ENCODE measurements at regions not wholly inside any gene's neighbourhood (a gene's known extent, or its start where the extent isn't known, plus 50 kb on each side); places are given as distances from the start of the nearest gene placed in this dataset.

- Histone ChIP-seq H3K9me3 (ENCODE audit: control insufficient read depth, insufficient read depth, low read length) (no peaks in the 10 kb centered on the region), H3K27me3 (ENCODE audit: control insufficient read depth, insufficient read depth, low read length) (no peaks in the 10 kb centered on the region), H3K9ac (ENCODE audit: low read depth, low read length) (no peak overlapping the region), H3K4me3 (ENCODE audit: low read depth, low read length) (no peak overlapping the region), H3K36me3 (ENCODE audit: control insufficient read depth, insufficient read depth, low read length) (no peaks in the 10 kb centered on the region), H3K4me1 (ENCODE audit: control insufficient read depth, insufficient read depth, low read length) (no peaks in the 10 kb centered on the region)
Measured at GRCh38 chr10:79002336-79002735, 66.4 kb upstream of the ZMIZ1 start.

DNA sequence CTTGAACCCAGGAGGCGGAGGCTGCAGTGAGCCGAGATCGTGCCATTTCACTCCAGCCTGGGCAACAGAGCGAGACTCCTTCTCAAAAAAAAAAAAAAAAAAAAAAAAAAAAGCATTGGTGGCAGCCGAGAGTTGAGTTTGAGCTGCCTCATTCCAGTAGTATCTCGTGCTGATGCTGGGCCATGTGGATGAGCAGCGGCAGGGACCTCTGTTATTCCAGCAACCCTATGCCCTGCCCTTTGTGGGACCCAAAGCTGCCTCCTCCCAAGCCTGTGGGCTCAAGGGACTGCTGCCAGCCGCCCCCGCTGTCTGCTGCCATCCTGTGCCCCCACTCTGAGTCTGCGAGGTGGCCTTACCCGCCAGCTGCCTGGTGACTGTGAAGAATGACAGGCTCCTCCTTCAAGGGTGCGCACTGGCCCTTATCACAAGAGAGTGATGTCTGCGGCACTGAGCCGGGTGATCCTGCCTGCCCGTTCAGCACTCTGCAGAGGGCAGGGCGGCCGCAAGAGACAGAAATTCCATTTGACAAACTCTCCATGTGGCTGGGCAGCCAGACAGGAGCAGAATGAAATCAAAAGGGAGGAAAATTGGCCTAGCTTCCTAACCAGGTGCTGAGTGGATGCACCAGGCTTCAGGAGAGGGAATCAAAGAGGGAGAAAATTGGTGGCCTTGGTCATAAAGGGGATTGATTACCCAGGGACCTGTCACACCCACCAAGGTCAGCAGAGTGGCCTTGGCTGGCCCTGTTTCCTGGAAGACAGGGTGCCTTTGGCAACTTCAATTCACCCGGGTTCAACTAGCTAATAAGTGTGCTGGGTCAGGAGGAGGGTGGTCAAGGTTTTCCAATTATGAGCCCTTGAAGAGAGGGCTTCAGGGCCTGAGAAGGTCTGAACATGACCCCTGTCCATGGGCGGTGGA lies 65.3 kb upstream of the ZMIZ1 start:
- Histone ChIP-seq H3K9me3 (ENCODE audit: control insufficient read depth, insufficient read depth, low read length) (no peaks in the 10 kb centered on the region), H3K36me3 (ENCODE audit: control insufficient read depth, insufficient read depth, low read length) (no peaks in the 10 kb centered on the region), H3K4me1 (ENCODE audit: control insufficient read depth, insufficient read depth, low read length) (no peaks in the 10 kb centered on the region), H3K4me3 (ENCODE audit: low read depth, low read length) (no peak overlapping the region), H3K9ac (ENCODE audit: low read depth, low read length) (no peak overlapping the region), H3K27me3 (ENCODE audit: control insufficient read depth, insufficient read depth, low read length) (no peaks in the 10 kb centered on the region)

GRCh38 chr10:79004311-79004710 lies 64.5 kb upstream of the ZMIZ1 start:
- Histone ChIP-seq H3K27me3 (ENCODE audit: control insufficient read depth, insufficient read depth, low read length) (no peaks in the 10 kb centered on the region), H3K9me3 (ENCODE audit: control insufficient read depth, insufficient read depth, low read length) (no peaks in the 10 kb centered on the region)

DNA sequence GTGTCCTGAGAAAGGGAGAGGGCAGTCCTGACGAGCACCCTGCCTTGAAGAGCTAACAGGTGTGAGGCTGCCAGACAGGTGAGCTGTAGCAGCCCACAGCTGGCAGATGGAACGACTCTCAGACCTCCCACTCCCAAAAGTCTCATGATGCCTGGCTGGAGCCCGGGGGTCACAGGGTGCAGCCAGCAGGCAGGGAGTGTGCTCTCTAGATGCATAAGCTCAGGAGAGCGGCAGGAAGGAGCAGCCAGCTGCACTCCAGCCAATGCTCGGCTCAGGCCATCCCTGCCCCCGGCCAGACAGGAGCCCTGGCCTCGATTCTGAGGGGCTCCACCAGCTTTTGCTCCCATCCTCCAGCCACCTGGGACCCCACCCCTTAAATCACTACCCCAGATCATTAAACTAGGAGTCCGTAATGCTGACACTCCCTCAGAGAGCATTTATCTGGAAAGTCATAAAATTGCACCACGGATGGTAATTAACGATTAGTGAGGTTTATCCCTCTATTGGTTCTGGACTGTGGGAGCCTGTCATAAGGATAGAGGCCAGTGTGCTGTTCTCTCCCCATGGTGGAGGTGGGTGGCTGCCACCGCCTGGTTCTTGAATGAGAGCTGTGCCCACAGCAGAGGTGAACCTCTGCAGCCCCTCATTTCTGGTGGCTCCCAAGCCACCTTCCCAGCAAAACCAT lies 63.5 kb upstream of the ZMIZ1 start:
- Histone ChIP-seq H3K9ac (ENCODE audit: low read depth, low read length) (no peak overlapping the region), H3K4me3 (ENCODE audit: low read depth, low read length) (no peak overlapping the region), H3K4me1 (ENCODE audit: control insufficient read depth, insufficient read depth, low read length) (no peaks in the 10 kb centered on the region), H3K36me3 (ENCODE audit: control insufficient read depth, insufficient read depth, low read length) (no peaks in the 10 kb centered on the region), H3K27me3 (ENCODE audit: control insufficient read depth, insufficient read depth, low read length) (no peaks in the 10 kb centered on the region), H3K9me3 (ENCODE audit: control insufficient read depth, insufficient read depth, low read length) (no peaks in the 10 kb centered on the region)

More at GRCh38 chr10:79004311-79004710, 64.5 kb upstream of the ZMIZ1 start:
- H3K4me1 ChIP-seq (ENCODE audit: control insufficient read depth, insufficient read depth, low read length), result no peaks in the 10 kb centered on the region
- no peak overlapping the region for H3K4me3 ChIP-seq (ENCODE audit: low read depth, low read length)
- H3K9ac ChIP-seq (ENCODE audit: low read depth, low read length), result no peak overlapping the region
- no peaks in the 10 kb centered on the region for H3K36me3 ChIP-seq (ENCODE audit: control insufficient read depth, insufficient read depth, low read length)

DNA sequence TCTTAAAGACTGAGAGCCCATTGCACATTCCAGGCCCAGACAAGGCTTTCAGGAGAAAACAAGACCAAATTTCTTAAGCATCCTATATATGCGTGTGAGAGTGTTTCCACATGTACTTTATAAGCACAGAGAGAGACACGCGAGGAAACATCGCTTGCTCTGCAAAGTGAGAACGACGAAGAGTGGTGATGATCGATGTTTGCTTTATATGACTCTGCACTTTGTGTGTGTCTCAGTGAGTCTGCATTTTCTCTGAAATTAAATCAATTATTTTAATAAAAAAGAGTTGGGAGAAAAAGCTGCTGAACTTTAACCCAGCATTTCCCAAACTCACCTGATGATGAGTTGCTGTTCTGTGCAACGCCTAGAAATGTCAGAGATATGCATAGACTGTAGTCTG lies 61.7 kb upstream of the ZMIZ1 start:
- no peaks in the 10 kb centered on the region for H3K4me1 ChIP-seq (ENCODE audit: control insufficient read depth, insufficient read depth, low read length)
- no peak overlapping the region for H3K4me3 ChIP-seq (ENCODE audit: low read depth, low read length)
- H3K27me3 ChIP-seq (ENCODE audit: control insufficient read depth, insufficient read depth, low read length), result no peaks in the 10 kb centered on the region
- H3K9me3 ChIP-seq (ENCODE audit: control insufficient read depth, insufficient read depth, low read length), result no peaks in the 10 kb centered on the region
- H3K36me3 ChIP-seq (ENCODE audit: control insufficient read depth, insufficient read depth, low read length), result no peaks in the 10 kb centered on the region
- H3K9ac ChIP-seq (ENCODE audit: low read depth, low read length), result no peak overlapping the region

- H3K9ac ChIP-seq (ENCODE audit: low read depth, low read length), result no peak overlapping the region
- H3K9me3 ChIP-seq (ENCODE audit: control insufficient read depth, insufficient read depth, low read length), result no peaks in the 10 kb centered on the region
- no peaks in the 10 kb centered on the region for H3K36me3 ChIP-seq (ENCODE audit: control insufficient read depth, insufficient read depth, low read length)
- no peak overlapping the region for H3K4me3 ChIP-seq (ENCODE audit: low read depth, low read length)
- no peaks in the 10 kb centered on the region for H3K4me1 ChIP-seq (ENCODE audit: control insufficient read depth, insufficient read depth, low read length)
- H3K27me3 ChIP-seq (ENCODE audit: control insufficient read depth, insufficient read depth, low read length), result no peaks in the 10 kb centered on the region
Measured at GRCh38 chr10:79007421-79008319, 61.1 kb upstream of the ZMIZ1 start.

GRCh38 chr10:79009145-79009544 lies 59.6 kb upstream of the ZMIZ1 start:
- no peaks in the 10 kb centered on the region for H3K9me3 ChIP-seq (ENCODE audit: control insufficient read depth, insufficient read depth, low read length)
- H3K36me3 ChIP-seq (ENCODE audit: control insufficient read depth, insufficient read depth, low read length), result no peaks in the 10 kb centered on the region
- no peaks in the 10 kb centered on the region for H3K4me1 ChIP-seq (ENCODE audit: control insufficient read depth, insufficient read depth, low read length)
- no peak overlapping the region for H3K9ac ChIP-seq (ENCODE audit: low read depth, low read length)
- peaks cover 3% of the 10 kb centered on the region for H3K27me3 ChIP-seq (ENCODE audit: control insufficient read depth, insufficient read depth, low read length)
- no peak overlapping the region for H3K4me3 ChIP-seq (ENCODE audit: low read depth, low read length)

GRCh38 chr10:79012567-79012966 lies 56.2 kb upstream of the ZMIZ1 start:
- Histone ChIP-seq H3K4me3 (ENCODE audit: low read depth, low read length) (no peak overlapping the region), H3K9ac (ENCODE audit: low read depth, low read length) (no peak overlapping the region), H3K36me3 (ENCODE audit: control insufficient read depth, insufficient read depth, low read length) (no peaks in the 10 kb centered on the region), H3K4me1 (ENCODE audit: control insufficient read depth, insufficient read depth, low read length) (no peaks in the 10 kb centered on the region), H3K27me3 (ENCODE audit: control insufficient read depth, insufficient read depth, low read length) (peaks cover 3% of the 10 kb centered on the region), H3K9me3 (ENCODE audit: control insufficient read depth, insufficient read depth, low read length) (no peaks in the 10 kb centered on the region)

- peaks cover 3% of the 10 kb centered on the region for H3K27me3 ChIP-seq (ENCODE audit: control insufficient read depth, insufficient read depth, low read length)
Measured at GRCh38 chr10:79013406-79013987, 55.3 kb upstream of the ZMIZ1 start.

GRCh38 chr10:79014796-79015195 lies 54.0 kb upstream of the ZMIZ1 start:
- Histone ChIP-seq H3K27me3 (ENCODE audit: control insufficient read depth, insufficient read depth, low read length) (peaks cover 3% of the 10 kb centered on the region), H3K4me1 (ENCODE audit: control insufficient read depth, insufficient read depth, low read length) (no peaks in the 10 kb centered on the region), H3K4me3 (ENCODE audit: low read depth, low read length) (no peak overlapping the region), H3K36me3 (ENCODE audit: control insufficient read depth, insufficient read depth, low read length) (no peaks in the 10 kb centered on the region), H3K9ac (ENCODE audit: low read depth, low read length) (no peak overlapping the region), H3K9me3 (ENCODE audit: control insufficient read depth, insufficient read depth, low read length) (no peaks in the 10 kb centered on the region)

More at GRCh38 chr10:79013406-79013987, 55.3 kb upstream of the ZMIZ1 start:
- H3K9ac ChIP-seq (ENCODE audit: low read depth, low read length), result peak overlapping the region; percentile 1
- no peaks in the 10 kb centered on the region for H3K9me3 ChIP-seq (ENCODE audit: control insufficient read depth, insufficient read depth, low read length)
- no peak overlapping the region for H3K4me3 ChIP-seq (ENCODE audit: low read depth, low read length)
- H3K36me3 ChIP-seq (ENCODE audit: control insufficient read depth, insufficient read depth, low read length), result no peaks in the 10 kb centered on the region
- no peaks in the 10 kb centered on the region for H3K4me1 ChIP-seq (ENCODE audit: control insufficient read depth, insufficient read depth, low read length)

GRCh38 chr10:79017882-79018520 lies 50.8 kb upstream of the ZMIZ1 start:
- Histone ChIP-seq H3K27me3 (ENCODE audit: control insufficient read depth, insufficient read depth, low read length) (peaks cover 3% of the 10 kb centered on the region), H3K4me1 (ENCODE audit: control insufficient read depth, insufficient read depth, low read length) (no peaks in the 10 kb centered on the region), H3K9me3 (ENCODE audit: control insufficient read depth, insufficient read depth, low read length) (no peaks in the 10 kb centered on the region), H3K9ac (ENCODE audit: low read depth, low read length) (no peak overlapping the region), H3K4me3 (ENCODE audit: low read depth, low read length) (no peak overlapping the region), H3K36me3 (ENCODE audit: control insufficient read depth, insufficient read depth, low read length) (no peaks in the 10 kb centered on the region)
